ENCODE measurements at regions not wholly inside any gene's neighbourhood (a gene's known extent, or its start where the extent isn't known, plus 50 kb on each side); places are given as distances from the start of the nearest gene placed in this dataset.

- TF ChIP-seq CTCF (IDR thresholded peaks at IDR 0.05): no peak
- DNase-seq (ENCODE audit: extremely low spot score, unreplicated experiment): peak; percentile 30
- no peak overlapping the region for H3K27ac Mint-ChIP-seq (ENCODE audit: unreplicated experiment)
- no peak overlapping the region for H3K4me3 Mint-ChIP-seq (ENCODE audit: unreplicated experiment)
- H3K4me1 Mint-ChIP-seq (ENCODE audit: unreplicated experiment): peaks cover 16% of the 10 kb centered on the region
- no peaks in the 10 kb centered on the region for H3K27me3 Mint-ChIP-seq (ENCODE audit: unreplicated experiment)
- no peaks in the 10 kb centered on the region for H3K36me3 Mint-ChIP-seq (ENCODE audit: unreplicated experiment)
- no peaks in the 10 kb centered on the region for H3K9me3 Mint-ChIP-seq (ENCODE audit: unreplicated experiment)
Measured at GRCh38 chr1:58936973-58937372, 153.1 kb upstream of the JUN start.

GRCh38 chr1:58939146-58939545, 155.3 kb upstream of the JUN start:
- Mint-ChIP-seq H3K9me3 (ENCODE audit: unreplicated experiment) (no peaks in the 10 kb centered on the region), H3K4me1 (ENCODE audit: unreplicated experiment) (no peaks in the 10 kb centered on the region), H3K4me3 (ENCODE audit: unreplicated experiment) (no peak overlapping the region), H3K27me3 (ENCODE audit: unreplicated experiment) (no peaks in the 10 kb centered on the region), H3K27ac (ENCODE audit: unreplicated experiment) (no peak overlapping the region), H3K36me3 (ENCODE audit: unreplicated experiment) (no peaks in the 10 kb centered on the region)
- TF ChIP-seq CTCF (IDR thresholded peaks at IDR 0.05): no peak
- no peak for DNase-seq (ENCODE audit: extremely low spot score, unreplicated experiment)

GRCh38 chr1:58939666-58940370, 156.0 kb upstream of the JUN start:
- no peak overlapping the region for H3K27ac Mint-ChIP-seq (ENCODE audit: unreplicated experiment)
- no peak overlapping the region for H3K4me3 Mint-ChIP-seq (ENCODE audit: unreplicated experiment)
- H3K36me3 Mint-ChIP-seq (ENCODE audit: unreplicated experiment): no peaks in the 10 kb centered on the region
- H3K9me3 Mint-ChIP-seq (ENCODE audit: unreplicated experiment): no peaks in the 10 kb centered on the region
- DNase-seq (ENCODE audit: extremely low spot score, unreplicated experiment): no peak
- H3K4me1 Mint-ChIP-seq (ENCODE audit: unreplicated experiment): no peaks in the 10 kb centered on the region
- TF ChIP-seq CTCF (IDR thresholded peaks at IDR 0.05): no peak
- H3K27me3 Mint-ChIP-seq (ENCODE audit: unreplicated experiment): no peaks in the 10 kb centered on the region

GRCh38 chr1:58941471-58942289, 157.8 kb upstream of the JUN start:
- Mint-ChIP-seq H3K9me3 (ENCODE audit: unreplicated experiment) (no peaks in the 10 kb centered on the region), H3K4me1 (ENCODE audit: unreplicated experiment) (no peaks in the 10 kb centered on the region), H3K27ac (ENCODE audit: unreplicated experiment) (no peak overlapping the region), H3K4me3 (ENCODE audit: unreplicated experiment) (no peak overlapping the region), H3K27me3 (ENCODE audit: unreplicated experiment) (no peaks in the 10 kb centered on the region), H3K36me3 (ENCODE audit: unreplicated experiment) (no peaks in the 10 kb centered on the region)
- peak; percentile 67 for DNase-seq (ENCODE audit: extremely low spot score, unreplicated experiment)
- TF ChIP-seq CTCF (IDR thresholded peaks at IDR 0.05): no peak

- Mint-ChIP-seq H3K36me3 (ENCODE audit: unreplicated experiment) (no peaks in the 10 kb centered on the region), H3K27me3 (ENCODE audit: unreplicated experiment) (no peaks in the 10 kb centered on the region), H3K4me1 (ENCODE audit: unreplicated experiment) (no peaks in the 10 kb centered on the region), H3K27ac (ENCODE audit: unreplicated experiment) (no peak overlapping the region), H3K4me3 (ENCODE audit: unreplicated experiment) (no peak overlapping the region), H3K9me3 (ENCODE audit: unreplicated experiment) (peaks cover 7% of the 10 kb centered on the region)
- no peak for DNase-seq (ENCODE audit: extremely low spot score, unreplicated experiment)
- TF ChIP-seq CTCF (IDR thresholded peaks at IDR 0.05): no peak
Measured at GRCh38 chr1:58942759-58943191, 158.9 kb upstream of the JUN start.

Measured in osteocyte (in vitro differentiated cells).